HFF-Myc (cell line): ENCODE measurements at regions not wholly inside any gene's neighbourhood (a gene's known extent, or its start where the extent isn't known, plus 50 kb on each side); places are given as distances from the start of the nearest gene placed in this dataset.

Experiments
- DNase-seq: peaks from one replicate; pipeline ENCODE4 v3.0.0-alpha.2; 2011; ENCODE audit warnings: low read depth; ENCODE audit errors: extremely low read depth
- H3K4me3 ChIP-seq: replicated peaks from 2 replicates; pipeline ENCODE4 v1.5.1; 2011; ENCODE audit warnings: low read depth, mild to moderate bottlenecking, control low read depth, low read length
- TF ChIP-seq, protein P1 (sequence below): IDR thresholded peaks from 2 replicates; pipeline ENCODE4 v1.5.1; 2012; ENCODE audit warnings: mild to moderate bottlenecking, low read depth, low read length, control low read depth; ENCODE audit errors: missing control alignments

DNA sequence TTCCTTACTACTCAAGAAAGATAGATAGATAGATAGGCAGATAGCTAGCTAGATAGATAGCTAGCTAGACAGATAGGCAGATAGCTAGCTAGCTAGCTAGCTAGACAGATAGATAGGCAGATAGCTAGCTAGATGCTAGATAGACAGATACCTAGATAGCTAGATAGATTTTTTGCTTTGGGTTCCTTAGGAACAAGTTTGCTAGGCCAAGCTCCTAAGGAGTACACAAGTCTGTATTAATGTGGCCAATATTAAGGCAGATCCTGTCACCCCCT, 61.7 kb upstream of the VPREB1 start:
- H3K4me3 ChIP-seq, result no peak overlapping the region
- no peak for DNase-seq
- TF ChIP-seq, protein P1, sequence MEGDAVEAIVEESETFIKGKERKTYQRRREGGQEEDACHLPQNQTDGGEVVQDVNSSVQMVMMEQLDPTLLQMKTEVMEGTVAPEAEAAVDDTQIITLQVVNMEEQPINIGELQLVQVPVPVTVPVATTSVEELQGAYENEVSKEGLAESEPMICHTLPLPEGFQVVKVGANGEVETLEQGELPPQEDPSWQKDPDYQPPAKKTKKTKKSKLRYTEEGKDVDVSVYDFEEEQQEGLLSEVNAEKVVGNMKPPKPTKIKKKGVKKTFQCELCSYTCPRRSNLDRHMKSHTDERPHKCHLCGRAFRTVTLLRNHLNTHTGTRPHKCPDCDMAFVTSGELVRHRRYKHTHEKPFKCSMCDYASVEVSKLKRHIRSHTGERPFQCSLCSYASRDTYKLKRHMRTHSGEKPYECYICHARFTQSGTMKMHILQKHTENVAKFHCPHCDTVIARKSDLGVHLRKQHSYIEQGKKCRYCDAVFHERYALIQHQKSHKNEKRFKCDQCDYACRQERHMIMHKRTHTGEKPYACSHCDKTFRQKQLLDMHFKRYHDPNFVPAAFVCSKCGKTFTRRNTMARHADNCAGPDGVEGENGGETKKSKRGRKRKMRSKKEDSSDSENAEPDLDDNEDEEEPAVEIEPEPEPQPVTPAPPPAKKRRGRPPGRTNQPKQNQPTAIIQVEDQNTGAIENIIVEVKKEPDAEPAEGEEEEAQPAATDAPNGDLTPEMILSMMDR, result no peak

DNA sequence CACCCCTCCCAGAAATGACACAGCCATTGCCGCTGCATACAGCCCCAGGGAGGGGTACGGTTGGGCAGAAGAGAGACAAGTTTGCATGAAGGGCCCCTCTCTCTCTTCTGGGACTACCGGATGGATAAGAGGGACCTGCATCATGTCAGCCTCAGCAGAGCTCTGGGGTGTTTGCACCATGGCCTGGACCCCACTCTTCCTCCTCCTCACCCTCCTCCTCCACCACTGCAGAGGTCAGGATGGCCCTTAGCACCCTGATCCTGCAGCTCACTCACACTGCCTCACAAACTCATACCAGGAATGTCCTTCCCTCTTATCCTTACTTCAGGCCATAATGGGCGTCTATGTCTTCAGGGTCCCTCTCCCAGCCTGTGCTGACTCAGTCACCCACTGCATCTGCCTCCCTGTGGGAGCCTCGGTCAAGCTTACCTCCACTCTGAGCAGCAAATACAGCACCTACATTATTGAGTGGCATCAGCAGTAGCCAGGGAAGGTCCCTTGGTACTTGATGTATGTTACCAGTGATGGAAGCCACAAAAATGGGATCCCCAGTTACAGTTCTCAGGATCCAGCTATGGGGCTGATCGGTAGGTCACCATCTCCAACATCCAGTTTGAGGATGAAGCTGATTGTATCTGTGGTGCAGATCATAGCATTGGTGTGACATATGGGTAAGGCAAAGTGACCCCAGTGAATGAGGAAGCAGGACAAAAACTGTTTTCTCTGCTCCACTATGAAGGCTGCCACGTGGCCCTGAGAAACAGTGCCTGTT, 62.2 kb upstream of the VPREB1 start:
- no peak for DNase-seq
- no peak overlapping the region for H3K4me3 ChIP-seq
- TF ChIP-seq, protein P1, result no peak

DNA sequence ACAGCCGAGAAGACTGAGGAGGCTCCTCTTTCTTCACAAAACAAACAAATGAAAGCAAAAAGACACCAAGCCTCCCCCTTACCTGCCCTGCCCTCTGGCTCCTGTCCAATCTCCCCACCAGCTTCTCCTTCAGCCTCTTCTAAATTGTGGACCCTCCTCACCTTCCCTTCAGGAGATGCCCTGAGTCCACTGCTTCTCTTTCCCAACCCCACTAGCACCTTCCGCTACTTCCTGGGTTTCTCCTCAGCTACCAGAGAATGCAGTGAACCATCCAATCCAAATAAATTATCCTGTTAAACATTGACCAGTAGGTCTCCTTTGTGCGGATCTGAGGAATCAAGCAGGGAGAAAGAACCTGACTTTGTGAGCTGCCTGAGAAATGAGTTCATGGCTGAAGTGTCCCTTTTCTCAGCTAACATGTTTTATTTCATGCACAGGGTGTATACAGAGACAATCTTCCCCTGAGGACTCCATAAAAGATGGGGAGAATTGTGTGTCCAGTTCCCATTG, 63.2 kb upstream of the VPREB1 start:
- DNase-seq, result no peak
- TF ChIP-seq, protein P1, result no peak

DNA sequence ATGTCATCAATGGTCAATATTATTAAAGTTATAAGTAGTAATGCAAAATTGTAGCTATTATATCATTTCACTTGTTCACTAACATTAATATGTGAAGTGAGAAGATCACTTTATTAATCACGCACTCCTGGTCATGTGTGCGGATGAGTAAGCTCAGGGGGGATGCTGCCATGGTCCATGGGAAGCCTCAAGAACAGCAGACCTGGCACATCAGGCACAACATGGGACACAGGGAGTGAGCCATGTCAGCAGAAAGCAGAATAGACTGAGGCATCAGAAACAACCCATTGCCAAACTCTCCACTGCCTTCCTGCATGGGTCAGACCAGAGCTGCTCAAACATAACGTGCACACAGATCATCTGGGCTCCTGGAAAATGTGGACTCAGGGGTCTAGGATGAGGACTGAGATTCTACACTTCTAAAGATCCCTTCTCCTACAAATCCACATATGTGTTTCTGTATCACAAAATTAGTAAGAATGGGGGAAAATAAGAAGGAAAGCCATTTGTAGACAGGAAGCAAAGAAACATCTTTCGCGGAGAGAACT, 63.8 kb upstream of the VPREB1 start:
- no peak for DNase-seq
- H3K4me3 ChIP-seq, result no peak overlapping the region
- TF ChIP-seq, protein P1, result no peak

More for the DNA sequence above, 63.2 kb upstream of the VPREB1 start:
- no peak overlapping the region for H3K4me3 ChIP-seq

DNA sequence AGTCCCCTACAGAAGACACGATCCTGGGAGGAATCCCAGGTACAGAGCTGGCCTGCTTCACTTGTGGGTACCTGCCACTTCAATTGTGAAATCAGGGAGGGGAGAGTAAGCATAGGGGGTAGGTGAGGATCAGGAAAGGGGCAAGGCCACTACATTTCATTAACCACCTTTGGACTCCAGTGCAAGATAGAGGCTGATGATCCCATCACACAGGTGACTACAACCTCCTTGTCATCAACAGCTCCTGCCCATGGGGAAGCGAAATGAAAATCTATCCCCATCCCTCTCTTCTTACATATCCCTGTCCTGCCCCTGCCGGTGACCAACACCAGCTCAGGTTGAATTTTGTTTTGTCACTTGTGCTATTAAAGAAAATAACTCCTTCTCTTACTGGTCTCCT, 64.7 kb upstream of the VPREB1 start:
- TF ChIP-seq, protein P1, result no peak
- no peak for DNase-seq
- H3K4me3 ChIP-seq, result no peak overlapping the region

DNA sequence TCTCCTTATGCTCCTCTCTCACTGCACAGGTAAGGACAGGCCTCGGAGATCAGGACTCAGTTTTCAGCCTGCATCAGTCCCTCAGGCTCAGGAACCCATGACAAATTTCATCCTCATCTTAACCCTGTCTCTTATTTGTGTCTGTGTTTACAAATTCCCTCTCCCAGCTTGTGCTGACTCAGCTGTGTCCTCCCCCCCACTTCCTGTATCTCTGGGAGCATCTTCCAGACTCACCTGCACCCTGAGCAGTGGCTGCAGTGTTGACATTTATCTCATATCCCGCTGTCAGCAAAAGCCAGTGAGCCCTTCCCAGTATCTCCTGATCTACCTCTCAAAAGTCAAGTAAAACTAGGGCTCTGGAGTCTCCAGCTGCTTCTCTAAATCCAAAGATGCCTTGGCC, 65.6 kb upstream of the VPREB1 start:
- H3K4me3 ChIP-seq, result no peak overlapping the region

More for the DNA sequence above, 65.6 kb upstream of the VPREB1 start:
- DNase-seq, result no peak
- TF ChIP-seq, protein P1, result no peak
